Loucy (cell line): ENCODE measurements at regions not wholly inside any gene's neighbourhood (a gene's known extent, or its start where the extent isn't known, plus 50 kb on each side); places are given as distances from the start of the nearest gene placed in this dataset.

Experiments
- H2AFZ ChIP-seq: fragments of 200-600 bp; sonication (generic); 2 replicates; pipeline ENCODE4 v1.6.0; 2016; ENCODE audit warnings: antibody characterized with exemption, mild to moderate bottlenecking, low read length, moderate library complexity
- H3F3A ChIP-seq: fragments of 200-600 bp; 2 replicates; pipeline ENCODE4 v1.6.0; 2016; ENCODE audit warnings: antibody characterized with exemption, low read depth, mild to moderate bottlenecking
- H3K27me3 ChIP-seq: fragments of 200-600 bp; sonication (generic); 2 replicates; pipeline ENCODE4 v1.6.1; 2014; ENCODE audit warnings: low read length, mild to moderate bottlenecking; ENCODE audit not compliant: insufficient read depth, poor library complexity, severe bottlenecking
- H3K36me3 ChIP-seq: fragments of 200-600 bp; sonication (generic); 2 replicates; pipeline ENCODE4 v1.6.1; 2016; ENCODE audit warnings: low read length; ENCODE audit not compliant: insufficient read depth
- H3K4me1 ChIP-seq: fragments of 200-600 bp; sonication (generic); 2 replicates; pipeline ENCODE4 v1.5.1; 2014; ENCODE audit warnings: low read length, mild to moderate bottlenecking; ENCODE audit not compliant: insufficient read depth, poor library complexity, severe bottlenecking
- H3K4me2 ChIP-seq: fragments of 200-600 bp; sonication (generic); 2 replicates; pipeline ENCODE4 v1.6.0; 2014; ENCODE audit warnings: antibody characterized with exemption, low read length, low read depth, mild to moderate bottlenecking; ENCODE audit not compliant: poor library complexity, severe bottlenecking
- H3K4me3 ChIP-seq: fragments of 200-600 bp; sonication (generic); 2 replicates; pipeline ENCODE4 v1.5.1; 2014; ENCODE audit warnings: low read length, mild to moderate bottlenecking, mixed read lengths; ENCODE audit not compliant: poor library complexity, severe bottlenecking
- H3K79me2 ChIP-seq: fragments of 200-600 bp; sonication (generic); 2 replicates; pipeline ENCODE4 v1.6.1; 2014; ENCODE audit warnings: low read length; ENCODE audit not compliant: insufficient read depth
- H3K9ac ChIP-seq: fragments of 200-600 bp; sonication (generic); 2 replicates; pipeline ENCODE4 v1.6.0; 2014; ENCODE audit warnings: mild to moderate bottlenecking, low read depth, low read length, moderate library complexity; ENCODE audit not compliant: poor library complexity, severe bottlenecking
- H3K9me2 ChIP-seq: fragments of 200-600 bp; sonication (generic); replicated peaks from 2 replicates; pipeline ENCODE4 v1.6.1; 2016; ENCODE audit warnings: low read depth, low read length, mixed read lengths
- H3K9me3 ChIP-seq: fragments of 200-600 bp; sonication (generic); 2 replicates; pipeline ENCODE4 v1.6.1; 2014; ENCODE audit warnings: mild to moderate bottlenecking, antibody characterized with exemption, low read length, low read depth; ENCODE audit not compliant: insufficient read depth
- H4K20me1 ChIP-seq: fragments of 200-600 bp; sonication (generic); 2 replicates; pipeline ENCODE4 v1.6.0; 2014; ENCODE audit warnings: antibody characterized with exemption, low read length, mild to moderate bottlenecking; ENCODE audit not compliant: insufficient read depth, poor library complexity, severe bottlenecking
- EZH2phosphoT487 ChIP-seq: fragments of 200-600 bp; IDR thresholded peaks from 2 replicates; pipeline ENCODE4 v1.6.1; 2018; ENCODE audit warnings: antibody characterized with exemption, mild to moderate bottlenecking, moderate library complexity, borderline replicate concordance
- TF ChIP-seq, protein P1 (sequence below): fragments of 200-600 bp; sonication (generic); conservative IDR thresholded peaks from 2 replicates; pipeline ENCODE4 v1.5.1; 2014; ENCODE audit warnings: mild to moderate bottlenecking, antibody characterized with exemption, low read length

DNA sequence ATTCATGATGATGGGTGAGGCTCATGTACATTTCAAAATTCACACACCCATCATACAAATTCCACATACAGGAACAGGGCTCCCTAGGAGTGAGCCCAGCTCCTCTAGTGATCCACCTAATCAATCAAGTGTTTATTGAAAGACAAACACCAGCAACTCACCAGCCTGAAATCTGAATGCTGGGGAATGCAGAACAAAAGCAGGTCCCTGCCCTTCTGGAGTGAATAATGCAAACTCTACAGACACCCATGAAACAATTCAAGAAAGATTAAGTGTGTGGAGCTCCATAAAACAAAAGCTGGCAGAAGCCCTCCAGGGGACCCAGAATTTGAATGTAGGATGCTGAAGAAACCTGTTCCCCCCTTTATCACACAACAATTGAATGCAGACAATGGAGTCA lies 396.7 kb upstream of the JARID2 start:
- no peak overlapping the region for H3K4me2 ChIP-seq
- H3K79me2 ChIP-seq, result no peaks in the 10 kb centered on the region
- H3K36me3 ChIP-seq, result no peaks in the 10 kb centered on the region
- H3F3A ChIP-seq, result no peaks in the 10 kb centered on the region
- no peaks in the 10 kb centered on the region for H3K9me3 ChIP-seq
- no peak overlapping the region for H3K9ac ChIP-seq
- TF ChIP-seq, protein P1, sequence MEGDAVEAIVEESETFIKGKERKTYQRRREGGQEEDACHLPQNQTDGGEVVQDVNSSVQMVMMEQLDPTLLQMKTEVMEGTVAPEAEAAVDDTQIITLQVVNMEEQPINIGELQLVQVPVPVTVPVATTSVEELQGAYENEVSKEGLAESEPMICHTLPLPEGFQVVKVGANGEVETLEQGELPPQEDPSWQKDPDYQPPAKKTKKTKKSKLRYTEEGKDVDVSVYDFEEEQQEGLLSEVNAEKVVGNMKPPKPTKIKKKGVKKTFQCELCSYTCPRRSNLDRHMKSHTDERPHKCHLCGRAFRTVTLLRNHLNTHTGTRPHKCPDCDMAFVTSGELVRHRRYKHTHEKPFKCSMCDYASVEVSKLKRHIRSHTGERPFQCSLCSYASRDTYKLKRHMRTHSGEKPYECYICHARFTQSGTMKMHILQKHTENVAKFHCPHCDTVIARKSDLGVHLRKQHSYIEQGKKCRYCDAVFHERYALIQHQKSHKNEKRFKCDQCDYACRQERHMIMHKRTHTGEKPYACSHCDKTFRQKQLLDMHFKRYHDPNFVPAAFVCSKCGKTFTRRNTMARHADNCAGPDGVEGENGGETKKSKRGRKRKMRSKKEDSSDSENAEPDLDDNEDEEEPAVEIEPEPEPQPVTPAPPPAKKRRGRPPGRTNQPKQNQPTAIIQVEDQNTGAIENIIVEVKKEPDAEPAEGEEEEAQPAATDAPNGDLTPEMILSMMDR, result no peak
- no peak for TF ChIP-seq EZH2phosphoT487
- no peaks in the 10 kb centered on the region for H4K20me1 ChIP-seq
- H3K9me2 ChIP-seq, result no peaks in the 10 kb centered on the region
- no peak overlapping the region for H2AFZ ChIP-seq
- no peak overlapping the region for H3K4me3 ChIP-seq
- H3K4me1 ChIP-seq, result peaks cover 5% of the 10 kb centered on the region
- H3K27me3 ChIP-seq, result no peaks in the 10 kb centered on the region

DNA sequence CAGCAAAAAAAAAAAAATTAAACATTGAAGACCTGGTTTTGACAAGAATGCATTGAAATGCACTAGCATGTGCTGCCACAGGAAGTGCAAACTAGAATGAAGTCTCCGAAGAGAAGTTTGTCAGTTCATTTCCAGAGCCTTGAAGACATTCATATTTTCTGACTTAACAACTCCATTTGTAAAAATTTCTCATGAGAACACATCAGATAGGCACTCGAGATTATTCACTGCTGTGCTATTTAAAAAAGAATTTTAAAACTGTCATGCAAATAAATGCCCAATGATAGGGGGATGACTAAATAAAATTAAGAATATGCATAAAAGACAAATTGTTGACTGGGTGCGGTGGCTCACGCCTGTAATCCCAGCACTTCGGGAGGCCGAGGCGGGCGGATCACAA lies 394.6 kb upstream of the JARID2 start:
- H4K20me1 ChIP-seq, result no peaks in the 10 kb centered on the region
- H3K27me3 ChIP-seq, result no peaks in the 10 kb centered on the region
- H3F3A ChIP-seq, result no peaks in the 10 kb centered on the region
- no peak overlapping the region for H3K4me2 ChIP-seq
- no peaks in the 10 kb centered on the region for H3K36me3 ChIP-seq
- H3K79me2 ChIP-seq, result no peaks in the 10 kb centered on the region
- no peak for TF ChIP-seq EZH2phosphoT487
- TF ChIP-seq, protein P1, result no peak
- no peak overlapping the region for H3K4me3 ChIP-seq
- H3K9me2 ChIP-seq, result no peaks in the 10 kb centered on the region
- H2AFZ ChIP-seq, result no peak overlapping the region
- no peak overlapping the region for H3K9ac ChIP-seq
- peaks cover 13% of the 10 kb centered on the region for H3K4me1 ChIP-seq
- no peaks in the 10 kb centered on the region for H3K9me3 ChIP-seq

DNA sequence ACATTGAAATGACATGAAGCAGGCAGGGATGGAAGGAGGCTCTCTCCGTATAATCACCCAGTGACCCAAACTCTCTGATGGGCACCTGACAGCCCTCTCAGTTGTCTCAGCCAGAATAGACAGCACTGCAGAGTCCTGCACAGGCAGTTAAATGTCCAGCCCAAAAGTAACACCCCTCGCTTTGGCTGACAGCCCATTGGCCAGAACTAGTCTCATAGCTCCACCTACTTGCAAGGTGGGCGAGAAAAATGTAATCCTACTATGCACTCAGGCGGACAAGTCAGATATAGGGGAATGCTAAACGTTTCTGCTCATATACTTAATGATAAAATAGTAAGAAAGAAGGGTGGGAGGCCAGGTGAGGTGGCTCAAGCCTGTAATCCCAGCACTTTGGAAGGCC lies 393.5 kb upstream of the JARID2 start:
- Histone ChIP-seq H3K36me3 (no peaks in the 10 kb centered on the region), H3K9ac (no peak overlapping the region), H3K27me3 (no peaks in the 10 kb centered on the region), H4K20me1 (no peaks in the 10 kb centered on the region), H2AFZ (no peak overlapping the region), H3K4me1 (peaks cover 24% of the 10 kb centered on the region), H3K9me3 (no peaks in the 10 kb centered on the region), H3K9me2 (no peaks in the 10 kb centered on the region), H3F3A (no peaks in the 10 kb centered on the region), H3K4me3 (no peak overlapping the region), H3K4me2 (no peak overlapping the region), H3K79me2 (no peaks in the 10 kb centered on the region)
- TF ChIP-seq EZH2phosphoT487, result no peak
- TF ChIP-seq, protein P1, result no peak
